SU-DHL-6 (cell line): ENCODE measurements at regions not wholly inside any gene's neighbourhood (a gene's known extent, or its start where the extent isn't known, plus 50 kb on each side); places are given as distances from the start of the nearest gene placed in this dataset.

Experiments used
- H2AFZ ChIP-seq: fragments of 200-600 bp; sonication (generic); 2 replicates; pipeline ENCODE4 v1.6.1; 2014; ENCODE audit warnings: low read depth, mild to moderate bottlenecking, moderate library complexity, mixed read lengths, antibody characterized with exemption, low read length; ENCODE audit not compliant: severe bottlenecking
- H3F3A ChIP-seq: fragments of 200-600 bp; shearing (Covaris generic); 2 replicates; pipeline ENCODE4 v1.6.0; 2016; ENCODE audit warnings: antibody characterized with exemption, mild to moderate bottlenecking; ENCODE audit not compliant: insufficient read depth
- H3K27ac ChIP-seq: fragments of 200-600 bp; sonication (generic); 2 replicates; pipeline ENCODE4 v1.5.1; 2016; ENCODE audit warnings: low read depth, mild to moderate bottlenecking, low read length, moderate library complexity, mixed read lengths
- H3K27me3 ChIP-seq: fragments of 200-600 bp; sonication (generic), shearing (Covaris generic); 2 replicates; pipeline ENCODE4 v1.6.0; 2014; ENCODE audit warnings: mild to moderate bottlenecking, low read length
- H3K36me3 ChIP-seq: fragments of 200-600 bp; sonication (generic); 2 replicates; pipeline ENCODE4 v1.6.1; 2014; ENCODE audit warnings: mild to moderate bottlenecking, low read length, mixed read lengths
- H3K4me2 ChIP-seq: fragments of 300-600, 200-600 bp; shearing (Covaris generic), sonication (generic); 2 replicates; pipeline ENCODE4 v1.6.0; 2014; ENCODE audit warnings: low read length, low read depth, mild to moderate bottlenecking; ENCODE audit not compliant: poor library complexity, severe bottlenecking
- H3K4me3 ChIP-seq: fragments of 200-600 bp; sonication (generic); 2 replicates; pipeline ENCODE4 v1.5.1; 2014; ENCODE audit warnings: antibody characterized with exemption, low read length, mild to moderate bottlenecking, mixed read lengths; ENCODE audit not compliant: insufficient read depth, poor library complexity, severe bottlenecking
- H3K79me2 ChIP-seq: fragments of 200-600 bp; sonication (generic); 2 replicates; pipeline ENCODE4 v1.6.1; 2014; ENCODE audit warnings: mild to moderate bottlenecking, low read length, moderate library complexity; ENCODE audit not compliant: insufficient read depth
- H3K9ac ChIP-seq: fragments of 200-600 bp; sonication (generic); 2 replicates; pipeline ENCODE4 v1.7.0; 2014; ENCODE audit warnings: mild to moderate bottlenecking, low read length
- H3K9me2 ChIP-seq: fragments of 200-600 bp; sonication (generic); replicated peaks from 2 replicates; pipeline ENCODE4 v1.6.1; 2014; ENCODE audit warnings: low read length; ENCODE audit not compliant: insufficient read depth
- H3K9me3 ChIP-seq: fragments of 200-600 bp; sonication (generic); 2 replicates; pipeline ENCODE4 v1.6.1; 2014; ENCODE audit warnings: low read length, mixed read lengths; ENCODE audit not compliant: insufficient read depth
- H4K20me1 ChIP-seq: fragments of 200-600 bp; sonication (generic); 2 replicates; pipeline ENCODE4 v1.6.1; 2014; ENCODE audit warnings: low read depth, mild to moderate bottlenecking, antibody characterized with exemption, low read length, moderate library complexity, mixed read lengths
- CTCF ChIP-seq: fragments of 200-600 bp; sonication (generic); IDR thresholded peaks from one replicate; pipeline ENCODE4 v1.5.1; 2017; ENCODE audit warnings: antibody characterized with exemption, mild to moderate bottlenecking, low read length, moderate library complexity; ENCODE audit not compliant: insufficient read depth, poor library complexity, severe bottlenecking
- EZH2phosphoT487 ChIP-seq: fragments of 200-600 bp; sonication (generic), shearing (Covaris generic); conservative IDR thresholded peaks from 2 replicates; pipeline ENCODE4 v1.6.1; 2018; ENCODE audit warnings: mild to moderate bottlenecking, antibody characterized with exemption, low read length, moderate library complexity, mixed read lengths

DNA sequence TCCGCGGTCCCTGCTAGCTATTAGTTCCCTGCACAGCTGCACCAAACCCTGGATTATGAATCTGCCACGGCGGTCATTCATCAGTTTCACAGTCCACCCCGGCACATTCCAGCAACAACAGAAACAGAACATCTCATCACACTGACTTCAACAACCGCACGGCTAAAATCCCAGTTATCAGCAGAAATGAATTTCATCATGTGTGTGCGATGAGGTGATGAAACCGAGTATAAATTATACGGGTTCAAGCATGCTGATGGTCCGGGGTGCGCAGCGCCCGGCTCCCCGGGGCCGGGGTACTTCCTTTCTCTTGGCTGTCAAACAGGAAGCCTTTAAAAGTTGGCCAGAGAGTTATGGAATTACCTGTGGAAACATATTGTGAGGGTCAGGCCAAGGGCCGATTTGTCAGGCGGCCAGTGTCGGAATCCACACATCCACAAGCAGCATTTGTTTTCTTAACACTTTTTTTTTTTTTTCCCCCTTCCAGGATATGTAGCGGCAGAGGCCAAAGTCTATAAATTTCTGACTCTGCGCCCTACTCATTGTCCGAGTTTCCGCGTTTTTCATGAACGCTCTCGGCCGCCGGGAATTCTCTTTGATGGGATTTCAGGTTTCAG, 420.9 kb upstream of the MGMT start:
- Histone ChIP-seq H3K9me2 (no peaks in the 10 kb centered on the region), H4K20me1 (no peaks in the 10 kb centered on the region), H3K9me3 (no peaks in the 10 kb centered on the region), H3K79me2 (no peaks in the 10 kb centered on the region), H2AFZ (no peak overlapping the region), H3K36me3 (no peaks in the 10 kb centered on the region), H3K27me3 (no peaks in the 10 kb centered on the region; the same call in 1 of the 2 replicates), H3K4me2 (no peak overlapping the region), H3F3A (no peaks in the 10 kb centered on the region), H3K9ac (no peak overlapping the region), H3K4me3 (no peak overlapping the region), H3K27ac (no peak overlapping the region)
- TF ChIP-seq EZH2phosphoT487 (no peak), CTCF (no peak)

- Histone ChIP-seq H2AFZ (no peak overlapping the region), H3K9ac (no peak overlapping the region), H3K9me2 (no peaks in the 10 kb centered on the region), H3K27ac (no peak overlapping the region), H4K20me1 (no peaks in the 10 kb centered on the region), H3K36me3 (no peaks in the 10 kb centered on the region), H3F3A (no peaks in the 10 kb centered on the region), H3K4me3 (no peak overlapping the region), H3K79me2 (no peaks in the 10 kb centered on the region), H3K4me2 (no peak overlapping the region), H3K9me3 (no peaks in the 10 kb centered on the region), H3K27me3 (no peaks in the 10 kb centered on the region; the same call in 1 of the 2 replicates)
- TF ChIP-seq CTCF (no peak), EZH2phosphoT487 (no peak)
Observed at GRCh38 chr10:129046962-129047361, 420.1 kb upstream of the MGMT start.

DNA sequence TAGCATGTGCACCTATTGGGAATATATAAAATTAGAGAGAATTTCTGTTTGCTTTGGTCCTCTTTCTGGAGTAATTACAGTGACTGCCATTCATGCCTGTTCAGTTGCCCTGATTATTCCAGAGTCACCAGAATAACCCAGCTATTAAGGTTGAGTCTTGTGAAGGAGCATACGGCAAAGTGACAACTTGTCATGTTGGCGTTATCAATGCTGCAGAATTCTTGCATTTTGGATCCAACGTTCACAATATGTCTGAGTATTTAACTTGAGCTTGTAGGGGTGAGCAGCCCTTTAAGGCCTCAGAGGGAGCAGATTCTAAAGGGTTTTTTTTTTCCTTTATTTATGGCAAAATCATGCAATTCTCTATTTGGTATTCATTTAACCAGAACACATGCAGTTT, 419.4 kb upstream of the MGMT start:
- no peak overlapping the region for H3K27ac ChIP-seq
- no peak overlapping the region for H3K9ac ChIP-seq
- TF ChIP-seq CTCF (no peak), EZH2phosphoT487 (no peak)
- H3K4me3 ChIP-seq, result no peak overlapping the region
- H3K27me3 ChIP-seq, result no peaks in the 10 kb centered on the region; the same call in 1 of the 2 replicates
- H4K20me1 ChIP-seq, result no peaks in the 10 kb centered on the region
- no peaks in the 10 kb centered on the region for H3F3A ChIP-seq
- H3K4me2 ChIP-seq, result no peak overlapping the region
- no peaks in the 10 kb centered on the region for H3K9me2 ChIP-seq
- no peaks in the 10 kb centered on the region for H3K9me3 ChIP-seq
- no peaks in the 10 kb centered on the region for H3K36me3 ChIP-seq
- no peak overlapping the region for H2AFZ ChIP-seq
- H3K79me2 ChIP-seq, result no peaks in the 10 kb centered on the region
